A549 (cell line): ENCODE measurements at regions not wholly inside any gene's neighbourhood (a gene's known extent, or its start where the extent isn't known, plus 50 kb on each side); places are given as distances from the start of the nearest gene placed in this dataset.
A peak's percentile ranks its signal among the peaks of the same experiment; 100 is the strongest.

Source experiments
- ATAC-seq, 2 experiments: fragments of 200-7000 bp in 1 of 2; fragments of >200 bp in 1 of 2; cut with Nextera tagmentation in 1 of 2; cut with Tn5 transposase in 1 of 2; 3 replicates each; pipeline versions ENCODE4 v1.8.0 to v1.9.1; 2018 to 2020; ENCODE audit warnings: mild to moderate bottlenecking in 1 of 2, moderate library complexity in 1 of 2
- CTCF ChIA-PET: fragments of 300-600 bp; sonication (Branson Sonifier 250); formaldehyde crosslinking; extraction: SDS; loops from one replicate; lab custom pipeline; 2021; ENCODE audit warnings: antibody characterized with exemption, inconsistent platforms; lab: Yijun Ruan, JAX
- POLR2A ChIA-PET: fragments of 350-600 bp; formaldehyde crosslinking; extraction: SDS; loops from one replicate; lab custom pipeline; 2021; ENCODE audit warnings: antibody characterized with exemption, inconsistent platforms; lab: Yijun Ruan, JAX
- DNase-seq, 2 experiments: peaks; one replicate each; pipeline versions ENCODE4 v3.0.0 to v3.0.0-alpha.2; 2011 to 2016; ENCODE audit warnings: low read depth in 1 of 2, low spot score in 1 of 2
- FAIRE-seq: peaks from 2 replicates; lab custom pipeline; 2011; peaks lifted over from hg19 to GRCh38; lab: Jason Lieb, UNC
- H3K27ac ChIP-seq, 2 experiments: fragments of >200 bp; sonication (Bioruptor Twin); formaldehyde crosslinking; 3 replicates each; pipeline ENCODE4 v1.5.1; 2016 to 2017
- H3K4me1 ChIP-seq: fragments of >200 bp; sonication (Bioruptor Twin); formaldehyde crosslinking; 3 replicates; pipeline ENCODE4 v1.6.1; 2016
- H3K4me2 ChIP-seq: fragments of >200 bp; sonication (Bioruptor Twin); formaldehyde crosslinking; 3 replicates; pipeline ENCODE4 v1.6.1; 2016
- H3K4me3 ChIP-seq: fragments of >200 bp; sonication (Bioruptor Twin); formaldehyde crosslinking; 3 replicates; pipeline ENCODE4 v1.5.1; 2016
- H3K9me3 ChIP-seq: fragments of >200 bp; sonication (Bioruptor Twin); formaldehyde crosslinking; 3 replicates; pipeline ENCODE4 v1.6.1; 2016
- BHLHE40 ChIP-seq: IDR thresholded peaks from 2 replicates; pipeline ENCODE4 v1.6.1; 2012; ENCODE audit warnings: low read depth, low read length, inconsistent platforms
- CHD2 ChIP-seq: fragments of 150-350 bp; IDR thresholded peaks from 2 replicates; pipeline ENCODE4 v1.6.1; 2014; ENCODE audit warnings: low read length; ENCODE audit not compliant: partially characterized antibody
- CHD4 ChIP-seq: fragments of 200-600 bp; sonication (generic); IDR thresholded peaks from 2 replicates; pipeline ENCODE4 v1.6.1; 2016; ENCODE audit warnings: antibody characterized with exemption, mild to moderate bottlenecking, borderline replicate concordance
- EHF ChIP-seq: fragments of 250-450 bp; sonication (Bioruptor Pico); IDR thresholded peaks from 2 replicates; pipeline ENCODE4 v1.5.0; 2020; ENCODE audit warnings: mild to moderate bottlenecking
- FOSB ChIP-seq: fragments of 250-450 bp; sonication (Bioruptor Pico); IDR thresholded peaks from 2 replicates; pipeline ENCODE4 v1.5.0; 2020; ENCODE audit warnings: mild to moderate bottlenecking, moderate library complexity
- FOSL2 ChIP-seq, 2 experiments: fragments of 450-650 bp in 1 of 2; fragments of >200 bp in 1 of 2; sonication (Bioruptor Twin) in 1 of 2; formaldehyde crosslinking; IDR thresholded peaks; 2 replicates each; pipeline versions ENCODE4 v1.5.0 to v1.6.1; 2016 to 2020; ENCODE audit warnings: mild to moderate bottlenecking in 1 of 2, moderate library complexity in 1 of 2
- GATA3 ChIP-seq: IDR thresholded peaks from 2 replicates; pipeline ENCODE4 v1.6.1; 2012; ENCODE audit warnings: borderline replicate concordance
- HEYL ChIP-seq: fragments of 250-450 bp; sonication (Bioruptor Pico); IDR thresholded peaks from 2 replicates; pipeline ENCODE4 v1.8.0; 2021; ENCODE audit warnings: mild to moderate bottlenecking, moderate library complexity
- HOXA7 ChIP-seq: fragments of 250-450 bp; sonication (Bioruptor Pico); IDR thresholded peaks from 2 replicates; pipeline ENCODE4 v1.5.0; 2020; ENCODE audit warnings: mild to moderate bottlenecking, moderate library complexity
- HOXB13 ChIP-seq: fragments of 250-450 bp; sonication (Bioruptor Pico); IDR thresholded peaks from 2 replicates; pipeline ENCODE4 v1.5.0; 2020; ENCODE audit warnings: low read depth, mild to moderate bottlenecking, moderate library complexity
- JUN ChIP-seq, 2 experiments: fragments of >200 bp; sonication (Bioruptor Twin); formaldehyde crosslinking; IDR thresholded peaks; 2 replicates in 1 of 2; 3 replicates in 1 of 2; pipeline ENCODE4 v1.6.1; 2016 to 2017
- KDM1A ChIP-seq: fragments of 200-600 bp; sonication (generic); IDR thresholded peaks from 2 replicates; pipeline ENCODE4 v1.6.1; 2016; ENCODE audit warnings: low read depth, mild to moderate bottlenecking
- KDM5A ChIP-seq: fragments of 200-600 bp; sonication (generic); IDR thresholded peaks from 2 replicates; pipeline ENCODE4 v1.6.1; 2016; ENCODE audit warnings: antibody characterized with exemption, mild to moderate bottlenecking
- MAFK ChIP-seq: fragments of 450-650 bp; IDR thresholded peaks from 2 replicates; pipeline ENCODE4 v1.6.1; 2014; ENCODE audit not compliant: partially characterized antibody
- NFE2L2 ChIP-seq: fragments of 150-350 bp; conservative IDR thresholded peaks from 2 replicates; pipeline ENCODE4 v1.6.1; 2014; ENCODE audit warnings: low read length
- NPAS2 ChIP-seq: fragments of 250-450 bp; sonication (Bioruptor Pico); IDR thresholded peaks from 2 replicates; pipeline ENCODE4 v1.8.0; 2022; ENCODE audit warnings: mild to moderate bottlenecking, moderate library complexity, borderline replicate concordance
- POLR2A ChIP-seq: IDR thresholded peaks from 2 replicates; pipeline ENCODE4 v1.6.1; 2012; ENCODE audit warnings: mild to moderate bottlenecking, low read length
- POLR2AphosphoS2 ChIP-seq: conservative IDR thresholded peaks from 2 replicates; pipeline ENCODE4 v1.6.1; 2012; ENCODE audit warnings: low read length, improper control_type of control experiment, inconsistent platforms
- RAD21 ChIP-seq, 2 experiments: fragments of >200 bp in 1 of 2; sonication (Bioruptor Twin) in 1 of 2; formaldehyde crosslinking in 1 of 2; IDR thresholded peaks in 1 of 2; conservative IDR thresholded peaks in 1 of 2; 2 replicates in 1 of 2; 3 replicates in 1 of 2; pipeline ENCODE4 v1.6.1; 2012 to 2018; ENCODE audit warnings: inconsistent platforms in 1 of 2
- RCOR1 ChIP-seq: fragments of 150-350 bp; IDR thresholded peaks from 2 replicates; pipeline ENCODE4 v1.6.1; 2014; ENCODE audit warnings: antibody characterized with exemption, low read length, low read depth
- TP53 ChIP-seq: fragments of 250-450 bp; sonication (Bioruptor Pico); IDR thresholded peaks from 2 replicates; pipeline ENCODE4 v1.5.0; 2021; ENCODE audit warnings: mild to moderate bottlenecking, moderate library complexity
- ZC3H11A ChIP-seq: fragments of 450-650 bp; IDR thresholded peaks from 2 replicates; pipeline ENCODE4 v1.6.1; 2014; ENCODE audit warnings: antibody characterized with exemption, mild to moderate bottlenecking
- WGBS: methylation state at CpG from one replicate; pipeline ENCODE4 v1.1.6; 2017; ENCODE audit errors: missing lambda C conversion rate; 5-methylcytosine and 5-hydroxymethylcytosine counted together
- TF ChIP-seq, protein P1 (sequence below): fragments of >200 bp; sonication (Bioruptor Twin); formaldehyde crosslinking; IDR thresholded peaks from 3 replicates; pipeline ENCODE4 v1.5.1; 2016
- TF ChIP-seq, protein P2 (sequence below): fragments of >200 bp; sonication (Bioruptor Twin); formaldehyde crosslinking; IDR thresholded peaks from 3 replicates; pipeline ENCODE4 v1.6.1; 2016
- TF ChIP-seq, protein P3 (sequence below): fragments of 250-450 bp; sonication (Bioruptor Pico); IDR thresholded peaks from 2 replicates; pipeline ENCODE4 v1.5.0; 2020; ENCODE audit warnings: low read depth, mild to moderate bottlenecking, moderate library complexity
- TF ChIP-seq, protein P4 (sequence below): fragments of 150-350 bp; IDR thresholded peaks from 2 replicates; pipeline ENCODE4 v1.6.1; 2014; ENCODE audit warnings: low read depth, mild to moderate bottlenecking, low read length

DNA sequence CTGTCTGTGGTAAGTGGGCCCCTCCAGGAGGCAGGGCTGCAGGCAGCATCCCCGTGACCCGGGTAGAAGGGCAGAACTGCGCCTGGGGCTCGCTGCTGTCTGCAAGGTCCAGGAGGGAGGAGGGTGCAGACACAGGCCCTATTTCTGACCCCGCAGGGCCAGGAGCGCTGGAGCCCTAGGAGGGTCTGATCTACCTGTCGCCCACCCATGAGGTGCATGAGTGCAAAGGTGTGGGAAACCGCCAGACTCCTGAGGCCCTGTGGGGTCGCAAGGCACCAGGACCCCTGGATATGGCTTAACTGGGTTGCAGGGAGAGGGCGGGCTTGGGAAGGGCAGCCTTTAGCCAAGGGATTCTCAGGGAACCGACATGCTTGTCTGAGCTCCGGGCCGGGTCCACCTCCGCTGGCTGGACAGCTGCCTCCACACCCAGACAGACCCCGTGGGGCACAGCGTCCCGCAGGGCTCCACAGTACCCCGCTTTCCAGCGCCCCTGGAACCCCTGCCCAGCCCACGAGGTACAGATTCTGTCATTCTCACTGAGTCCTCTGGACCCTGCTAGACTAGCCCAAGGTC, 72.9 kb upstream of the TSPAN11 start:
- Histone ChIP-seq H3K9me3 (no peaks in the 10 kb centered on the region), H3K27ac (no peak overlapping the region), H3K4me3 (no peak overlapping the region), H3K4me1 (no peaks in the 10 kb centered on the region), H3K4me2 (no peak overlapping the region)
- WGBS, result 50% methylated on average over 13 of the region's 20 CpGs
- TF ChIP-seq BHLHE40 (no peak), HEYL (CRISPR knock-in tag) (no peak), POLR2AphosphoS2 (no peak), NFE2L2 (no peak), POLR2A (no peak), CHD4 (no peak), FOSB (CRISPR knock-in tag) (no peak), NPAS2 (CRISPR knock-in tag) (no peak), RAD21 (conservative IDR thresholded peaks at IDR 0.05 in 1 of 2, IDR thresholded peaks at IDR 0.05 in 1 of 2) (no peak), HOXB13 (CRISPR knock-in tag) (no peak), JUN (IDR thresholded peaks at IDR 0.05) (no peak), EHF (CRISPR knock-in tag) (no peak), FOSL2 (IDR thresholded peaks at IDR 0.05) (no peak), FOSL2 (CRISPR knock-in tag; IDR thresholded peaks at IDR 0.05) (no peak), MAFK (no peak), GATA3 (no peak), KDM5A (no peak)
- TF ChIP-seq, protein P1, sequence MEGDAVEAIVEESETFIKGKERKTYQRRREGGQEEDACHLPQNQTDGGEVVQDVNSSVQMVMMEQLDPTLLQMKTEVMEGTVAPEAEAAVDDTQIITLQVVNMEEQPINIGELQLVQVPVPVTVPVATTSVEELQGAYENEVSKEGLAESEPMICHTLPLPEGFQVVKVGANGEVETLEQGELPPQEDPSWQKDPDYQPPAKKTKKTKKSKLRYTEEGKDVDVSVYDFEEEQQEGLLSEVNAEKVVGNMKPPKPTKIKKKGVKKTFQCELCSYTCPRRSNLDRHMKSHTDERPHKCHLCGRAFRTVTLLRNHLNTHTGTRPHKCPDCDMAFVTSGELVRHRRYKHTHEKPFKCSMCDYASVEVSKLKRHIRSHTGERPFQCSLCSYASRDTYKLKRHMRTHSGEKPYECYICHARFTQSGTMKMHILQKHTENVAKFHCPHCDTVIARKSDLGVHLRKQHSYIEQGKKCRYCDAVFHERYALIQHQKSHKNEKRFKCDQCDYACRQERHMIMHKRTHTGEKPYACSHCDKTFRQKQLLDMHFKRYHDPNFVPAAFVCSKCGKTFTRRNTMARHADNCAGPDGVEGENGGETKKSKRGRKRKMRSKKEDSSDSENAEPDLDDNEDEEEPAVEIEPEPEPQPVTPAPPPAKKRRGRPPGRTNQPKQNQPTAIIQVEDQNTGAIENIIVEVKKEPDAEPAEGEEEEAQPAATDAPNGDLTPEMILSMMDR, result no peak
- TF ChIP-seq, protein P2, sequence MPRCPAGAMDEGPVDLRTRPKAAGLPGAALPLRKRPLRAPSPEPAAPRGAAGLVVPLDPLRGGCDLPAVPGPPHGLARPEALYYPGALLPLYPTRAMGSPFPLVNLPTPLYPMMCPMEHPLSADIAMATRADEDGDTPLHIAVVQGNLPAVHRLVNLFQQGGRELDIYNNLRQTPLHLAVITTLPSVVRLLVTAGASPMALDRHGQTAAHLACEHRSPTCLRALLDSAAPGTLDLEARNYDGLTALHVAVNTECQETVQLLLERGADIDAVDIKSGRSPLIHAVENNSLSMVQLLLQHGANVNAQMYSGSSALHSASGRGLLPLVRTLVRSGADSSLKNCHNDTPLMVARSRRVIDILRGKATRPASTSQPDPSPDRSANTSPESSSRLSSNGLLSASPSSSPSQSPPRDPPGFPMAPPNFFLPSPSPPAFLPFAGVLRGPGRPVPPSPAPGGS, result no peak
- TF ChIP-seq, protein P3, sequence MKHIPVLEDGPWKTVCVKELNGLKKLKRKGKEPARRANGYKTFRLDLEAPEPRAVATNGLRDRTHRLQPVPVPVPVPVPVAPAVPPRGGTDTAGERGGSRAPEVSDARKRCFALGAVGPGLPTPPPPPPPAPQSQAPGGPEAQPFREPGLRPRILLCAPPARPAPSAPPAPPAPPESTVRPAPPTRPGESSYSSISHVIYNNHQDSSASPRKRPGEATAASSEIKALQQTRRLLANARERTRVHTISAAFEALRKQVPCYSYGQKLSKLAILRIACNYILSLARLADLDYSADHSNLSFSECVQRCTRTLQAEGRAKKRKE (CRISPR knock-in tag), result no peak
- TF ChIP-seq, protein P4, sequence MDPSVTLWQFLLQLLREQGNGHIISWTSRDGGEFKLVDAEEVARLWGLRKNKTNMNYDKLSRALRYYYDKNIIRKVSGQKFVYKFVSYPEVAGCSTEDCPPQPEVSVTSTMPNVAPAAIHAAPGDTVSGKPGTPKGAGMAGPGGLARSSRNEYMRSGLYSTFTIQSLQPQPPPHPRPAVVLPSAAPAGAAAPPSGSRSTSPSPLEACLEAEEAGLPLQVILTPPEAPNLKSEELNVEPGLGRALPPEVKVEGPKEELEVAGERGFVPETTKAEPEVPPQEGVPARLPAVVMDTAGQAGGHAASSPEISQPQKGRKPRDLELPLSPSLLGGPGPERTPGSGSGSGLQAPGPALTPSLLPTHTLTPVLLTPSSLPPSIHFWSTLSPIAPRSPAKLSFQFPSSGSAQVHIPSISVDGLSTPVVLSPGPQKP, result no peak
- ATAC-seq (peak in 1 of 2 experiments; percentile 25; a peak in 3 of 6 replicates), DNase-seq (no peak), FAIRE-seq (no peak)
- CTCF ChIA-PET, result interaction anchor here (0.9 kb wide), 1 partner anchor 132 kb away, joined by 4 read pairs; no protein-coding TSS in a partner anchor
- POLR2A ChIA-PET, result no interaction called here

DNA sequence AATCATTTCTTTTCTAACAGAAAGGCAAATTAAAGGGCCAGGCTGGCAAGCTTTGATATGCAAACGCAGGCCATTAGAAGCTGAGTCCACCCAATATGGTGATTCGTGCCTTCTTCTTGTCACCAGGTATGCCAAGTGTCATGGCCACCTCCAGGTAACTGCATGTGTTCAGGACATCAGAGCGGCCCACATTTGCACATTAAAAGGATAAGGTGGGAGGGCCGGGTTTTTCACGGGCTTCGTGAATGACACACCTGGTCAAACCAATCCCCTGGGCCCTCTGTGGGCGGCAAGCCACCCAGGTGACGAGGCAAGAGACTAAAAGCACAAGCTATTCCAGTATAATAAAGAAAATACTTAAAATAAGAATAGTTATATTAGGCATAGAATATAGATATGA, 75.9 kb upstream of the TSPAN11 start:
- FAIRE-seq (no peak), DNase-seq (no peak), ATAC-seq (no peak)
- ChIA-PET POLR2A (no interaction called here), CTCF (interaction anchor here (0.6 to 3.4 kb wide), 31 partner anchors 9 to 937 kb away, joined by 3 to 65 read pairs (median 3); no protein-coding TSS in a partner anchor)
- Histone ChIP-seq H3K4me2 (no peak overlapping the region), H3K4me1 (no peaks in the 10 kb centered on the region), H3K27ac (no peak overlapping the region), H3K9me3 (no peaks in the 10 kb centered on the region), H3K4me3 (no peak overlapping the region)
- 19% methylated on average over 8 of the region's 8 CpGs for WGBS
- no peak for TF ChIP-seq CHD2
- TF ChIP-seq TP53 (CRISPR knock-in tag), result no peak
- no peak for TF ChIP-seq KDM1A
- TF ChIP-seq ZC3H11A, result no peak
- no peak for TF ChIP-seq CHD4
- no peak for TF ChIP-seq HOXA7
- no peak for TF ChIP-seq HEYL (CRISPR knock-in tag)
- no peak for TF ChIP-seq RCOR1
- TF ChIP-seq, protein P3 (CRISPR knock-in tag), result no peak
- TF ChIP-seq NPAS2 (CRISPR knock-in tag), result no peak
- no peak for TF ChIP-seq MAFK
